HG02642 (cell line): ENCODE measurements at regions not wholly inside any gene's neighbourhood (a gene's known extent, or its start where the extent isn't known, plus 50 kb on each side); places are given as distances from the start of the nearest gene placed in this dataset.

Experiments used
- ATAC-seq: cut with Tn5 transposase; IDR thresholded peaks from one replicate; pipeline ENCODE4 v1.9.1; 2021; ENCODE audit warnings: mild to moderate bottlenecking; ENCODE audit not compliant: unreplicated experiment, poor library complexity

GRCh38 chr5:30867711-30868110 lies 325.8 kb upstream of the CDH6 start:
- ATAC-seq, result no peak

GRCh38 chr5:30866142-30866541 lies 327.3 kb upstream of the CDH6 start:
- no peak for ATAC-seq

GRCh38 chr5:30856242-30856641 lies 337.2 kb upstream of the CDH6 start:
- ATAC-seq, result no peak

GRCh38 chr5:30853158-30853557 lies 340.3 kb upstream of the CDH6 start:
- ATAC-seq, result no peak

- no peak for ATAC-seq
Observed at GRCh38 chr5:30850866-30851265, 342.6 kb upstream of the CDH6 start.

GRCh38 chr5:30849931-30850710 lies 343.4 kb upstream of the CDH6 start:
- ATAC-seq, result no peak

- no peak for ATAC-seq
Observed at GRCh38 chr5:30846171-30846570, 347.3 kb upstream of the CDH6 start.

GRCh38 chr5:30845194-30845593 lies 348.3 kb upstream of the CDH6 start:
- no peak for ATAC-seq

- ATAC-seq, result no peak
Observed at GRCh38 chr5:30843541-30843940, 349.9 kb upstream of the CDH6 start.

GRCh38 chr5:30839956-30840355 lies 353.5 kb upstream of the CDH6 start:
- ATAC-seq, result no peak

GRCh38 chr5:30838936-30839496 lies 354.5 kb upstream of the CDH6 start:
- no peak for ATAC-seq

GRCh38 chr5:30832519-30832918 lies 361.0 kb upstream of the CDH6 start:
- ATAC-seq, result no peak

- ATAC-seq, result no peak
Observed at GRCh38 chr5:30831605-30832004, 361.9 kb upstream of the CDH6 start.

GRCh38 chr5:30831123-30831522 lies 362.4 kb upstream of the CDH6 start:
- ATAC-seq, result no peak

- ATAC-seq, result no peak
Observed at GRCh38 chr5:30811298-30811697, 382.2 kb upstream of the CDH6 start.

- no peak for ATAC-seq
Observed at GRCh38 chr5:30809933-30810332, 383.6 kb upstream of the CDH6 start.

GRCh38 chr5:30808996-30809395 lies 384.5 kb upstream of the CDH6 start:
- ATAC-seq, result no peak

GRCh38 chr5:30804739-30805505 lies 388.6 kb upstream of the CDH6 start:
- ATAC-seq, result no peak

GRCh38 chr5:30802961-30803705 lies 390.4 kb upstream of the CDH6 start:
- ATAC-seq, result no peak

- ATAC-seq, result no peak
Observed at GRCh38 chr5:30781643-30782042, 411.8 kb upstream of the CDH6 start.
